ENCODE measurements at regions not wholly inside any gene's neighbourhood (a gene's known extent, or its start where the extent isn't known, plus 50 kb on each side); places are given as distances from the start of the nearest gene placed in this dataset.

GRCh38 chr11:15379483-15379882, 264.8 kb downstream of the INSC start:
- no peak for DNase-seq (ENCODE audit: low read depth in 2 of 2)

DNA sequence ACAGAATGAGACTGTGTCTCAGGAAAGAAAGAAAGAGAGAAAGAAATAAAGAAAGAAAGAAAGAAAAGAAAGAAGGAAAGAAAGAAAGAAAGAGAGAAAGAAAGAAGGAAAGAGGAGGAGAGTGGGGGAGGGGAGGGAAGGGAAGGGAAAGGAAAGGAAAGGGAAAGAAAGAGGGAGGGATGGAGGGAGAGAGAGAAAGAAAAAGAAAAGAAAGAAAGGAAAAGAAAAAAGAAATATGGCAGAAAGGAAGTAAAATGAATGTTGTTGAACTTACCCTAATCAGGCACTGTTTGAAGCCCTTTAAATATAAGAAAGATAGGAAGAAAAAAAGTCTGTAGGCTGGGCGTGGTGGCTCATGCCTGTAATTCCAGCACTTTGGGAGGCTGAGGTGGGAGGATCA, 276.1 kb downstream of the INSC start:
- no peak for DNase-seq (ENCODE audit: low read depth in 2 of 2)

- no peak for DNase-seq (ENCODE audit: low read depth in 2 of 2)
These were observed 282.1 kb downstream of the INSC start for GRCh38 chr11:15396778-15397177.

DNA sequence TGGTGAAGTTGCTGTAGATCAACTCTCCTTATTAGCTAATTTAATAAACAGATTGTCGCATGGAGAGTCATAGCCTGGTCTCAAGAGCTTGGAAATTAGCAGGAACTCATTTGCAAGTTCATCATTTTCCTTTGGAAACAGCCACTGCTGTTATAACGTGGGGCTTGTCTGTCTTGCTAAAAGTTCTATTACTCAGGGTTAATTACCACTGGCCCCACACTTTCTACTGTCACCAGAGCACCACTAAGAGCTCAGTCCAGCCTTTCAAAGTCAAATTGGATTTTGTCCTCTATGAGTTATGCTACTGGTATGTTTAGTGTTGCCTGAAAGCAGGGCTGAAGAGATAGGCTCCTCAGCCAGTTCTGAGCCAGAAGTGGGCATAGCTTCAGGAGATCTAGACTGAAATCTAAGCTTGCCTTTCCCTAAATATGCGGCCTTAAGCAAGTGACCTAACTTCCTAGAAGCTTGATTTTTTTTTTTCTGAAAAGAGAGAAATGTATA, 292.2 kb downstream of the INSC start:
- DNase-seq (ENCODE audit: low read depth in 2 of 2) = no peak

GRCh38 chr11:15412054-15412453, 297.3 kb downstream of the INSC start:
- no peak for DNase-seq (ENCODE audit: low read depth in 2 of 2)

GRCh38 chr11:15418921-15419320, 304.2 kb downstream of the INSC start:
- DNase-seq (ENCODE audit: low read depth in 2 of 2) = no peak

DNA sequence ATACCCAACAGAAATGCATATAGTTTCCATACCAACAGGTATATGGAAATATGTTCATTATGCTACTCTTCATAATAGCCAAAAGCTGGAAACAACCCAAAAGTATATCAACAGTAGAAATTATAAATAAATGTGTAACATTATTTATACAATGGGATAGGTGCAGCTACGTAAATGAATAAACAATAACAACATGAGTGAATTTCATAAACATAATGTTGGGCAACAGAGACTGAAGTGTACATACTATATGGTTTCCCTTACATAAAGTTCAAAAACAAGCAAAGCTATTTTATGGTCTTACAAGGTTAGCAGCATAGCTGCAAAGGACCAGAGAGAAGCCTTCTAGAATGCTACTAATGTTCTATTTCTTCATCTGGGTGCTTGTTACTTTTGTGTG, 305.0 kb downstream of the INSC start:
- DNase-seq (ENCODE audit: low read depth in 2 of 2) = no peak

DNA sequence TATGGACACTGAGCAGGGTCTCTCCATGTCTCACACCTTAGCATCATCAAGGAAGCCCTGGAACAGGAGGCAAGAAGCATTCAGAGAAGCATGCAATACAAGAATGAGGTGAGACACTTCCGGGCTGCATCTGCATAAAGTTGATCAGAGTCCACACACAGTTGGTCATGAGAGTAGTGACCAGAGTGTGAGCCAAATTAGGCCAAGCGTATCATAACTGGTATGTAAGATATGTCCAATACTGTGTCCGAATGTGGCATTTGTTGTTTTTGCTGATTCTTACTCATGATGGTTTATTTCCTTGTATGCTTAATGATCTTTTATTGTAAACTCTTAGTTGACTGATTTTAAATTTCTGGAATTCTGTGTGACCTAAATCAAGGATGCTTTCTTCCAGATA, 315.7 kb downstream of the INSC start:
- no peak for DNase-seq (ENCODE audit: low read depth in 2 of 2)

DNA sequence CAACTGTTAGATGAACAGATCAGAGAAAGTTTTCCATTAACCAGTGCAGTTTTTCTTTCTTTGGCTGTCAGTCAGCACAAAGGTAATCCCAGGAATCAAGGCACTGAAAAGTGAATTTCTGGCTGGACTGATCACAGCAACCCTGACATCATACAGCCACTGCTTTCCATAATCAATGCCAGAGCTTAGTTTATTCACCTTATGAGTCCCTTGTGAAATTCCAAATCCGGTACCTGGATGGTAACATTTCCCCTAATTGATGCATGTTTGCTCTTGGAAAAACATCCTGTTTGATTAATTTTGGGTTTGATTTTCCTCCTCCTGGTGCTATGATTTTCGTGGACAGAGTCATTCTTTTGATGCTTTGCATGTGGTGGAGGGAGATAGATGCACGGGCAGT, 319.8 kb downstream of the INSC start:
- no peak for DNase-seq (ENCODE audit: low read depth in 2 of 2)

GRCh38 chr11:15446315-15446714, 331.6 kb downstream of the INSC start:
- no peak for DNase-seq (ENCODE audit: low read depth in 2 of 2)

DNA sequence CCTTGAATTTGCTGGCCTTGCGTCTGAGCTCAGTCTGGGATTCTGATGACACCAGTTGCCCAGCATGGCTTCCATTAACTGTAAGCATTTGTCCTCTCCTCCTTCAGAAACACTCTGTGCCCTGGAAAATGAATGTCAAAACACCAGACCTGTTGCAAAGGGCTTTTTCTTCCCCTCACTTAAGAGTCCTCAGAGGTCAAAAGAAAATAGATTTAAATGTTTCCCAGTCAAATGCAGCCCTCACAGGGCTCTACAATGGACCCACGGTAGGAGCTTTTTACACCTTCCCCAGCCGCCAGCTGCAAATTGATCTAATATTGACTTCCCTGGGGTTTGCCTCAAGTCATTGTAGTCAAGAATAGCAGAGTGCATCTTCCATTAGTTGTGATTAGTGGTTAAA, 332.2 kb downstream of the INSC start:
- DNase-seq (ENCODE audit: low read depth in 2 of 2) = no peak

- DNase-seq (ENCODE audit: low read depth in 2 of 2) = no peak
These were observed 337.0 kb downstream of the INSC start for GRCh38 chr11:15451713-15452112.

DNA sequence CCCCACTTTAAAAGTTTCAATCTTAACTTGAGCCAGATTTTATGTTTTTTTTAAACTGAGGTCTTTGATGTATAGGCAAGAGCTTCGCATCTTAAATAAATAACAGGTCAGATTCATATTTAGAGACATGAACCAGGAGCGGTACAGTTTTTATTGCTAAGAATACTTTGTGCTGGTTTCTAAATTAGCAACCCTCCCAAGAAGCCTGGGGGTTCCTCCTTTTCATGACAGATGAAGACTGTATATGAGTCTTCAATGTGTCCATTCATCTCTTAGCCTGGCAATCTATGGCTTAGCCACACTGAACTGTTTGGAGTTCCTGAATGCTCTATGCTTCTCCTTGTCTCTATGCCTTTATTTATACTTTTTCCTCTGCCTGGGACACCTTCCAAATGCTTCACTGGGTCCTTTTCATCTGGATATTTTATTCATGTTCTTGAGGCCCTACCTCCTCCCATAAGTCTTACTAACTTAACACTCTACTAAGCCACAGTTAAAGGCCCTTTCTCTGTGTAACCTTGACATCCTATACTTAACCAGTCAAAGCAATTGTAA, 338.6 kb downstream of the INSC start:
- no peak for DNase-seq (ENCODE audit: low read depth in 2 of 2)

DNA sequence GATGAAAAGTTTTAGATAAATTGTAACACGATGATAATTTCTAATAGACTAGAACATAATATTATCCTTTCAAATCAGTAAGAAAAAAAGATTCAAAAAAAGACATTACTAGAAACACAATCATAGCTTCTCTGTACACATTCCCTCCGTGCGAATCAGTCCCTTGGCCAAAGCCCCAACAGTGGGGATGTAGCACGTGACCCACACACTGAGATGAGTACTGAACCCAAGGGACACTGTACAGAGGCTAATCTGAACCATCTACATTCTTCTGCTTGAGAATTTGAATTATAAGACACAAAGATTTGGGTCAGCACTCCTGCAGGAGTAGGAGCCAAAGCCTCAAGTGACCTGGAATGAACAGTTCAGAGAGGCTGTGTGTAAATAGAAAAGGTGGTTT, 353.7 kb downstream of the INSC start:
- no peak for DNase-seq (ENCODE audit: low read depth in 2 of 2)

- DNase-seq (ENCODE audit: low read depth in 2 of 2) = no peak
These were observed 356.5 kb downstream of the INSC start for GRCh38 chr11:15471048-15471894.

GRCh38 chr11:15471895-15472799, 357.4 kb downstream of the INSC start:
- no peak for DNase-seq (ENCODE audit: low read depth in 2 of 2)

- no peak for DNase-seq (ENCODE audit: low read depth in 2 of 2)
These were observed 359.5 kb downstream of the INSC start for GRCh38 chr11:15473954-15474837.

DNA sequence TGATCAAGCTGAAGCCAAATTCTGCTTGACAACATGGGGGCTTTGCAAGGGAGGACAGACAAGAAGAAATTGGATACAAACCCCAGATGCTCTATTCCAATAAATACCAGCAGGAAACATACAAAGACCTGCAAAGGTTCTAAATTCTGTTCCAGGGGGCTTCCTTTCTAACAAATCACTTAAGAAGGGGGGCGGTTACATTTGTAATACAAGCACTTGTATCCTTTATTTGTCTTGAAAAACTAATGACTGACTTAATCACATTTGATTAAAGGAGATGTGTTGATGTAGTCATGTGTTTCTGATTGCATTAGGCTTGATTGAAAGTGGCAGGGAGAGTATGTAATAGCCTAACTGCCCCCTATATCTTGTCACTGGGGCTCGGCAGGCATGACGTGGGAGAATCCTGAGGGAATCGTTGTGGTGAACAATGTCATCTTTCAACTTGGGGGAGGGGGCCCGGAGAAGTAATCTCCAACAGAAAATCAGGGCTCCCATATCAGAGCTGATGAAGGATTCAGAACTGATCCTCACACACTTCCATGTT, 361.7 kb downstream of the INSC start:
- no peak for DNase-seq (ENCODE audit: low read depth in 2 of 2)

DNA sequence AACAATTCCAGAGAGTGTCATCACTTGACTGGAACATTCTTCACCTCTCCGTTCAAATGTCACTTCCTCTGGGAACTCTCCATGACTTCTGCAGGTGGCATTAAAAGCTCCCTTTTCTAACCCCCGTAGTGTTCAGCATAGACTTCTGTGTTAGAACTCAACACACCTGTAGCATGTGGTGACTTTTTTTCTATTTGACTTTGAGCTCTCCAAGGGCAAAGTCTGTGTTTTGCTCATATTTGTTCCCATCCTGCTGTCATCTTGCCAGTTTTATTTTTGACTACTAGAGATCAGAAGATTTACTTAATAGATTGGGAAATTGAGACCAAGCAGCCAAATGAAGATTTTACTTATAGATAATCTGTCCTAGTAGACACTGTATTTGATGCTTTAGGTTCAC, 367.1 kb downstream of the INSC start:
- DNase-seq (ENCODE audit: low read depth in 2 of 2) = no peak

DNA sequence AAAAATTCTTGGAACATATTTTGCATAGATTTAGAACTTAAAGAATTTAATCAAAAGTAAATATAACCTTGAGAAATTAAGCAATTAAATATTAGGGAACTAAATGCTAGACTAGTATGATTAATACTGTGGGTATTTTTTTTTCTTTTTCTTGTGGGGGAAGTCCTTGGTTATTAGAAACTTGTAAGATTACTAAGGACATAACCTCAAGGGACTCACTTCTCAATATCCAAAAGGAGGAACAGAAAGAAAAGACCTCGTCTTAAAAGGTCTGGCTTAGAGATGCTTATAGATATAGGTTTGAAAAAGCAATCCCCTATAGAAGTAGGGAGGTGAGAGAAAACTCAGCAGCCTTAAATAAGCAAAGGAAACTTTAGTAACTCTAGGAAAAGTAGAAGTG, 368.5 kb downstream of the INSC start:
- DNase-seq (ENCODE audit: low read depth in 2 of 2) = no peak

DNA sequence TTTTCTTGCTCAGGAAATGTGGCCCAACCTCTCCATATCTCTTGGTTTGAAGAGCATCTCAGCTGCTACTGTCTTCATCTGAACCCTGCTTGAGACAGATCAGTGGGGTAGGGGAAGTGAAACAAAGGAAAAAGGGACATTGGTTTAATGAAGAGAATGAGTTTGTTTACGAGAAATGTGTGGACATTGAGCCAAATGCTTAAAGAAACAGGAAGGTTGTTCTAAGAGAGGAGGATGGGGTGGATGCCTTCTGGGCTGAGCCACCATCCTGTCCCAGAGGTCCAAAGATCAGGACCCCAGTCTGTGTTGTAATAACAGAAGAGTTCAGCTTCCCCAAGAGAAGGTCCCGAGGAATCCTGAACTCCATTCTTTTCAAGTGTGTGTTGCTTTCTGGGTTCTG, 369.7 kb downstream of the INSC start:
- no peak for DNase-seq (ENCODE audit: low read depth in 2 of 2)

Measured in stimulated activated CD8-positive, alpha-beta memory T cell treated with anti-CD3 and anti-CD28 coated beads, Interleukin-15, amount 100 ng/mL, for 48 hours (primary cell).